GM12873 (cell line): ENCODE measurements at regions not wholly inside any gene's neighbourhood (a gene's known extent, or its start where the extent isn't known, plus 50 kb on each side); places are given as distances from the start of the nearest gene placed in this dataset.

Experiments used
- TF ChIP-seq, protein P1 (sequence below): IDR thresholded peaks from 2 replicates; pipeline ENCODE4 v1.5.1; 2012; ENCODE audit warnings: low read depth, mild to moderate bottlenecking, moderate library complexity, low read length, control low read depth; ENCODE audit not compliant: insufficient read depth; ENCODE audit errors: missing control alignments

DNA sequence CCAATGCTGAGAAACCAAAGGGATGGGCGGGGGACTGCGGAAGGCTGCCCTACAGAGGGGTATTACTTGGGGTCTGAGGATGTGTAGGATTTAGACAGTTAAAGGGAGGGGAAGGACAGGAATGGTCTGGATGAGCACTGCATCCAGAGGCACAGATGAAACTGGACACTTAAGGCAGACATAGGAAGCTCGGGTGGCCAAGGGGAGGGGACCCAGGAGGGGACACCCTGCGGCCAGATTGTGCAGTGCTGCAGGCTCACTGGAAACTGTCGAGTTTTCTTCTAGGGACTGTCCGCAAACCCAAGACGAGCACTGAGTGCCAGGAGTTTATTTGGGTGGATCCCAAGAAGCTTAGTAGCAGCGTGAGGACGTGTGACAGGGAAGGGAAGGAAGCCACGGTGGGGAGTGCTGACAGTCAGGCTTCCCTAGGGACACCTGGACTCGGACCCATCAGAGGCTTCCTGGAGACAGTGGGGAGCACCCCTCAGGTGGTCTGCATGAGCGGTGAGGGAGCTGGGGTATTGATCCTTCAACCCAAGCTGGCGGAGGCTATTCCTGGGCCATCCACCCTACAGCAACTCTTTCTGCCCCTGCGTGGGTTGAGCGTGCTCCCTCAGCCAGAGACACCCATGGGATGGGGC, 278.7 kb downstream of the FOXL1 start:
- TF ChIP-seq, protein P1, sequence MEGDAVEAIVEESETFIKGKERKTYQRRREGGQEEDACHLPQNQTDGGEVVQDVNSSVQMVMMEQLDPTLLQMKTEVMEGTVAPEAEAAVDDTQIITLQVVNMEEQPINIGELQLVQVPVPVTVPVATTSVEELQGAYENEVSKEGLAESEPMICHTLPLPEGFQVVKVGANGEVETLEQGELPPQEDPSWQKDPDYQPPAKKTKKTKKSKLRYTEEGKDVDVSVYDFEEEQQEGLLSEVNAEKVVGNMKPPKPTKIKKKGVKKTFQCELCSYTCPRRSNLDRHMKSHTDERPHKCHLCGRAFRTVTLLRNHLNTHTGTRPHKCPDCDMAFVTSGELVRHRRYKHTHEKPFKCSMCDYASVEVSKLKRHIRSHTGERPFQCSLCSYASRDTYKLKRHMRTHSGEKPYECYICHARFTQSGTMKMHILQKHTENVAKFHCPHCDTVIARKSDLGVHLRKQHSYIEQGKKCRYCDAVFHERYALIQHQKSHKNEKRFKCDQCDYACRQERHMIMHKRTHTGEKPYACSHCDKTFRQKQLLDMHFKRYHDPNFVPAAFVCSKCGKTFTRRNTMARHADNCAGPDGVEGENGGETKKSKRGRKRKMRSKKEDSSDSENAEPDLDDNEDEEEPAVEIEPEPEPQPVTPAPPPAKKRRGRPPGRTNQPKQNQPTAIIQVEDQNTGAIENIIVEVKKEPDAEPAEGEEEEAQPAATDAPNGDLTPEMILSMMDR: no peak

GRCh38 chr16:86857807-86858206, 279.5 kb downstream of the FOXL1 start:
- TF ChIP-seq, protein P1: no peak

GRCh38 chr16:86858501-86858900, 280.2 kb downstream of the FOXL1 start:
- TF ChIP-seq, protein P1: no peak

- TF ChIP-seq, protein P1: no peak
These were observed 284.4 kb downstream of the FOXL1 start for GRCh38 chr16:86862595-86863280.

GRCh38 chr16:86863609-86864008, 285.3 kb downstream of the FOXL1 start:
- TF ChIP-seq, protein P1: no peak

GRCh38 chr16:86864586-86864985, 286.2 kb downstream of the FOXL1 start:
- TF ChIP-seq, protein P1: no peak

- TF ChIP-seq, protein P1: no peak
These were observed 287.7 kb downstream of the FOXL1 start for GRCh38 chr16:86865851-86866662.
